Adipocyte (in vitro differentiated cells): ENCODE measurements at regions not wholly inside any gene's neighbourhood (a gene's known extent, or its start where the extent isn't known, plus 50 kb on each side); places are given as distances from the start of the nearest gene placed in this dataset.

Source experiments
- DNase-seq: peaks from one replicate; pipeline ENCODE4 v3.0.0-alpha.2; 2015; ENCODE audit warnings: low read depth
- H3K27me3 ChIP-seq: replicated peaks from 2 replicates; pipeline ENCODE4 v1.7.0; 2013; ENCODE audit warnings: mild to moderate bottlenecking, low read length, moderate library complexity; ENCODE audit not compliant: control insufficient read depth, insufficient read depth
- H3K36me3 ChIP-seq: 2 replicates; pipeline ENCODE4 v1.7.0; 2013; ENCODE audit warnings: low read length, mild to moderate bottlenecking, moderate library complexity; ENCODE audit not compliant: control insufficient read depth, insufficient read depth, severe bottlenecking
- H3K4me1 ChIP-seq: 2 replicates; pipeline ENCODE4 v1.7.0; 2013; ENCODE audit warnings: mild to moderate bottlenecking, low read length, moderate library complexity; ENCODE audit not compliant: control insufficient read depth, insufficient read depth
- H3K4me3 ChIP-seq: 2 replicates; pipeline ENCODE4 v1.7.0; 2013; ENCODE audit warnings: mild to moderate bottlenecking, low read length, moderate library complexity
- H3K9ac ChIP-seq: 2 replicates; pipeline ENCODE4 v1.7.0; 2013; ENCODE audit warnings: mild to moderate bottlenecking, low read length, moderate library complexity
- H3K9me3 ChIP-seq: 2 replicates; pipeline ENCODE4 v1.7.0; 2013; ENCODE audit warnings: mild to moderate bottlenecking, low read length, moderate library complexity; ENCODE audit not compliant: control insufficient read depth

- no peak for DNase-seq
- H3K9me3 ChIP-seq, result no peaks in the 10 kb centered on the region
Observed at GRCh38 chr3:163813935-163814334, 1264.4 kb downstream of the SI start.

GRCh38 chr3:163812006-163812405 lies 1266.3 kb downstream of the SI start:
- no peak overlapping the region for H3K4me3 ChIP-seq
- no peak for DNase-seq
- no peak overlapping the region for H3K9ac ChIP-seq
- H3K9me3 ChIP-seq, result no peaks in the 10 kb centered on the region
- no peaks in the 10 kb centered on the region for H3K4me1 ChIP-seq
- no peaks in the 10 kb centered on the region for H3K27me3 ChIP-seq
- no peaks in the 10 kb centered on the region for H3K36me3 ChIP-seq

More at GRCh38 chr3:163813935-163814334, 1264.4 kb downstream of the SI start:
- no peak overlapping the region for H3K9ac ChIP-seq
- no peaks in the 10 kb centered on the region for H3K27me3 ChIP-seq
- H3K4me3 ChIP-seq, result no peak overlapping the region
- H3K4me1 ChIP-seq, result no peaks in the 10 kb centered on the region
- no peaks in the 10 kb centered on the region for H3K36me3 ChIP-seq

GRCh38 chr3:163809540-163809993 lies 1268.7 kb downstream of the SI start:
- Histone ChIP-seq H3K27me3 (no peaks in the 10 kb centered on the region), H3K4me3 (no peak overlapping the region), H3K9me3 (no peaks in the 10 kb centered on the region), H3K4me1 (no peaks in the 10 kb centered on the region), H3K36me3 (no peaks in the 10 kb centered on the region), H3K9ac (no peak overlapping the region)
- DNase-seq, result no peak

- no peak overlapping the region for H3K9ac ChIP-seq
- H3K9me3 ChIP-seq, result no peaks in the 10 kb centered on the region
- H3K4me1 ChIP-seq, result no peaks in the 10 kb centered on the region
- H3K27me3 ChIP-seq, result no peaks in the 10 kb centered on the region
- H3K36me3 ChIP-seq, result no peaks in the 10 kb centered on the region
- no peak overlapping the region for H3K4me3 ChIP-seq
- DNase-seq, result no peak
Observed at GRCh38 chr3:163786416-163786815, 1291.9 kb downstream of the SI start.

- Histone ChIP-seq H3K36me3 (no peaks in the 10 kb centered on the region), H3K4me1 (no peaks in the 10 kb centered on the region), H3K9ac (no peak overlapping the region), H3K27me3 (no peaks in the 10 kb centered on the region), H3K4me3 (no peak overlapping the region), H3K9me3 (no peaks in the 10 kb centered on the region)
- no peak for DNase-seq
Observed at GRCh38 chr3:163785693-163786092, 1292.6 kb downstream of the SI start.

GRCh38 chr3:163779396-163780344 lies 1298.6 kb downstream of the SI start:
- Histone ChIP-seq H3K36me3 (no peaks in the 10 kb centered on the region), H3K9me3 (no peaks in the 10 kb centered on the region), H3K27me3 (no peaks in the 10 kb centered on the region), H3K4me1 (no peaks in the 10 kb centered on the region), H3K9ac (no peak overlapping the region), H3K4me3 (no peak overlapping the region)
- DNase-seq, result no peak

GRCh38 chr3:163776743-163777142 lies 1301.6 kb downstream of the SI start:
- H3K9me3 ChIP-seq, result peaks cover 4% of the 10 kb centered on the region
- no peaks in the 10 kb centered on the region for H3K27me3 ChIP-seq
- H3K4me3 ChIP-seq, result no peak overlapping the region
- no peak for DNase-seq
- H3K36me3 ChIP-seq, result no peaks in the 10 kb centered on the region
- H3K4me1 ChIP-seq, result no peaks in the 10 kb centered on the region
- H3K9ac ChIP-seq, result no peak overlapping the region

- no peak for DNase-seq
- Histone ChIP-seq H3K27me3 (no peaks in the 10 kb centered on the region), H3K9ac (no peak overlapping the region), H3K4me3 (no peak overlapping the region), H3K36me3 (no peaks in the 10 kb centered on the region), H3K9me3 (peaks cover 4% of the 10 kb centered on the region), H3K4me1 (no peaks in the 10 kb centered on the region)
Observed at GRCh38 chr3:163773136-163773535, 1305.2 kb downstream of the SI start.

GRCh38 chr3:163768048-163768447 lies 1310.2 kb downstream of the SI start:
- H3K4me3 ChIP-seq, result no peak overlapping the region
- no peak overlapping the region for H3K9ac ChIP-seq
- no peak for DNase-seq
- H3K36me3 ChIP-seq, result no peaks in the 10 kb centered on the region
- H3K9me3 ChIP-seq, result peaks cover 4% of the 10 kb centered on the region
- H3K27me3 ChIP-seq, result no peaks in the 10 kb centered on the region
- no peaks in the 10 kb centered on the region for H3K4me1 ChIP-seq

- no peaks in the 10 kb centered on the region for H3K36me3 ChIP-seq
- no peaks in the 10 kb centered on the region for H3K27me3 ChIP-seq
- no peaks in the 10 kb centered on the region for H3K9me3 ChIP-seq
- H3K4me3 ChIP-seq, result no peak overlapping the region
- H3K4me1 ChIP-seq, result no peaks in the 10 kb centered on the region
- H3K9ac ChIP-seq, result no peak overlapping the region
- no peak for DNase-seq
Observed at GRCh38 chr3:163766112-163766511, 1312.2 kb downstream of the SI start.

- DNase-seq, result no peak
- Histone ChIP-seq H3K36me3 (no peaks in the 10 kb centered on the region), H3K9ac (no peak overlapping the region), H3K27me3 (no peaks in the 10 kb centered on the region), H3K9me3 (peaks cover 14% of the 10 kb centered on the region), H3K4me1 (no peaks in the 10 kb centered on the region), H3K4me3 (no peak overlapping the region)
Observed at GRCh38 chr3:163753033-163753432, 1325.3 kb downstream of the SI start.
